UCSD-AML1 (cell line): ENCODE measurements at regions not wholly inside any gene's neighbourhood (a gene's known extent, or its start where the extent isn't known, plus 50 kb on each side); places are given as distances from the start of the nearest gene placed in this dataset.
A peak's percentile ranks its signal among the peaks of the same experiment; 100 is the strongest.
"Not testable (repeated sequence)": the region's sequence is repeated elsewhere in the genome, so short reads cannot be mapped to it uniquely, and the experiment has no call there.

Source experiments
- DNase-seq: peaks from one replicate; lab custom pipeline; 2025; ENCODE audit not compliant: unreplicated experiment; lab: John Stamatoyannopoulos, UW

GRCh38 chr15:62218841-62219240, 53.8 kb upstream of the C2CD4B start:
- DNase-seq: no peak

GRCh38 chr15:62219799-62220198, 54.7 kb upstream of the C2CD4B start:
- DNase-seq: no peak

GRCh38 chr15:62223020-62223419, 57.9 kb upstream of the C2CD4B start:
- no peak for DNase-seq

- DNase-seq: no peak
Observed at GRCh38 chr15:62228604-62229003, 63.5 kb upstream of the C2CD4B start.

- no peak for DNase-seq
Observed at GRCh38 chr15:62231856-62232255, 66.8 kb upstream of the C2CD4B start.

GRCh38 chr15:62240121-62241096, 75.3 kb upstream of the C2CD4B start:
- DNase-seq: no peak

GRCh38 chr15:62241135-62241770, 76.2 kb upstream of the C2CD4B start:
- DNase-seq: peak; percentile 19

- DNase-seq: no peak
Observed at GRCh38 chr15:62242999-62243398, 77.9 kb upstream of the C2CD4B start.

GRCh38 chr15:62244762-62245161, 79.7 kb upstream of the C2CD4B start:
- DNase-seq: no peak

- no peak for DNase-seq
Observed at GRCh38 chr15:62248277-62248984, 83.3 kb upstream of the C2CD4B start.

GRCh38 chr15:62249501-62249900, 84.4 kb upstream of the C2CD4B start:
- DNase-seq: no peak

GRCh38 chr15:62250186-62250585, 85.1 kb upstream of the C2CD4B start:
- no peak for DNase-seq

GRCh38 chr15:62250978-62251377, 85.9 kb upstream of the C2CD4B start:
- DNase-seq: no peak

- no peak for DNase-seq
Observed at GRCh38 chr15:62253294-62253693, 88.2 kb upstream of the C2CD4B start.

GRCh38 chr15:62254137-62254934, 89.3 kb upstream of the C2CD4B start:
- peak; percentile 67 for DNase-seq

GRCh38 chr15:62256430-62256829, 91.3 kb upstream of the C2CD4B start:
- not testable (repeated sequence) for DNase-seq

GRCh38 chr15:62257996-62258521, 93.0 kb upstream of the C2CD4B start:
- DNase-seq: no peak

GRCh38 chr15:62262305-62262941, 97.3 kb upstream of the C2CD4B start:
- DNase-seq: no peak

- DNase-seq: no peak
Observed at GRCh38 chr15:62264196-62264595, 99.1 kb upstream of the C2CD4B start.

GRCh38 chr15:62269504-62269903, 104.4 kb upstream of the C2CD4B start:
- DNase-seq: no peak
